Gastrocnemius medialis (tissue), 4 donors: ENCODE measurements at regions not wholly inside any gene's neighbourhood (a gene's known extent, or its start where the extent isn't known, plus 50 kb on each side); places are given as distances from the start of the nearest gene placed in this dataset.

Source experiments
- POLR2A ChIP-seq, 2 donors: fragments of 450-650 bp; IDR thresholded peaks; one replicate each; pipeline ENCODE4 v1.6.1; 2017; ENCODE audit warnings: antibody characterized with exemption in 2 of 2, mild to moderate bottlenecking in 2 of 2, moderate library complexity in 2 of 2
- TF ChIP-seq, protein P1 (sequence below), 5 experiments: fragments of 450-650 bp in 3 of 5; fragments of 200-600 bp in 2 of 5; sonication (generic) in 2 of 5; IDR thresholded peaks in 4 of 5; conservative IDR thresholded peaks in 1 of 5; 1 replicate in 4 of 5; 2 replicates in 1 of 5; pipeline ENCODE4 v1.5.1; 2016 to 2019; ENCODE audit warnings: antibody characterized with exemption in 5 of 5, mild to moderate bottlenecking in 3 of 5, moderate library complexity in 3 of 5

DNA sequence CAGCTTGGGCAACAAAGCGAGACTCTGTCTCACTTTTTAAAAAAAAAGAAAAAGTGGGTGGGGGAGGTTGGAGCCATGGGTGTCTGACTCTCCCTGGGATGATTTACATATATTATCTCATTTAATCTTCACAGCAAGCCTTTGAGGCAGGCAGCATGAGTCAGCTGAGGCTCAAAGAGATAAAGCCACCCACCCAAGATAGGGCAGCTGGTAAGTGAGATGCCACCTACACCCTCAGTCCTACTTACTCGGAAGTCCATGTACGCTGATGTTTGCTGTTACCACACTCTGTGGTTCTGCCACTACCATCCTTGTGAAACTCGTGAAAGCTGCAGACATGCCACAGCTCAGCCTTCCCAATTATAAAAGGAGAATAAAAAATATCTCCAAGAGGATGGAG is 142.0 kb upstream of the TSHZ3 start:
- TF ChIP-seq POLR2A (IDR thresholded peaks at IDR 0.05): no peak
- TF ChIP-seq, protein P1, sequence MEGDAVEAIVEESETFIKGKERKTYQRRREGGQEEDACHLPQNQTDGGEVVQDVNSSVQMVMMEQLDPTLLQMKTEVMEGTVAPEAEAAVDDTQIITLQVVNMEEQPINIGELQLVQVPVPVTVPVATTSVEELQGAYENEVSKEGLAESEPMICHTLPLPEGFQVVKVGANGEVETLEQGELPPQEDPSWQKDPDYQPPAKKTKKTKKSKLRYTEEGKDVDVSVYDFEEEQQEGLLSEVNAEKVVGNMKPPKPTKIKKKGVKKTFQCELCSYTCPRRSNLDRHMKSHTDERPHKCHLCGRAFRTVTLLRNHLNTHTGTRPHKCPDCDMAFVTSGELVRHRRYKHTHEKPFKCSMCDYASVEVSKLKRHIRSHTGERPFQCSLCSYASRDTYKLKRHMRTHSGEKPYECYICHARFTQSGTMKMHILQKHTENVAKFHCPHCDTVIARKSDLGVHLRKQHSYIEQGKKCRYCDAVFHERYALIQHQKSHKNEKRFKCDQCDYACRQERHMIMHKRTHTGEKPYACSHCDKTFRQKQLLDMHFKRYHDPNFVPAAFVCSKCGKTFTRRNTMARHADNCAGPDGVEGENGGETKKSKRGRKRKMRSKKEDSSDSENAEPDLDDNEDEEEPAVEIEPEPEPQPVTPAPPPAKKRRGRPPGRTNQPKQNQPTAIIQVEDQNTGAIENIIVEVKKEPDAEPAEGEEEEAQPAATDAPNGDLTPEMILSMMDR (IDR thresholded peaks at IDR 0.05 in 4 of 5, conservative IDR thresholded peaks at IDR 0.05 in 1 of 5): no peak
